Sigmoid colon (tissue), 4 donors: ENCODE measurements at regions not wholly inside any gene's neighbourhood (a gene's known extent, or its start where the extent isn't known, plus 50 kb on each side); places are given as distances from the start of the nearest gene placed in this dataset.

Experiments
- CTCF ChIP-seq, 4 experiments: fragments of 450-650 bp in 3 of 4; fragments of 200-600 bp in 1 of 4; IDR thresholded peaks; one replicate each; pipeline ENCODE4 v1.5.1; 2016 to 2019; ENCODE audit warnings: antibody characterized with exemption in 4 of 4, mild to moderate bottlenecking in 3 of 4, moderate library complexity in 2 of 4
- EP300 ChIP-seq, 4 donors: sonication (generic); formaldehyde crosslinking; IDR thresholded peaks; one replicate each; pipeline ENCODE4 v1.6.1; 2017; ENCODE audit warnings: antibody characterized with exemption in 4 of 4
- POLR2A ChIP-seq, 2 donors: fragments of 450-650 bp; IDR thresholded peaks; one replicate each; pipeline ENCODE4 v1.6.1; 2016; ENCODE audit warnings: antibody characterized with exemption in 2 of 2, mild to moderate bottlenecking in 2 of 2, moderate library complexity in 2 of 2

GRCh38 chr3:86737517-86737916 is 253.4 kb downstream of the VGLL3 start:
- TF ChIP-seq POLR2A (IDR thresholded peaks at IDR 0.05) (no peak), CTCF (IDR thresholded peaks at IDR 0.05) (no peak), EP300 (IDR thresholded peaks at IDR 0.05) (no peak)
